HepG2 (cell line): ENCODE measurements at regions not wholly inside any gene's neighbourhood (a gene's known extent, or its start where the extent isn't known, plus 50 kb on each side); places are given as distances from the start of the nearest gene placed in this dataset.
A peak's percentile ranks its signal among the peaks of the same experiment; 100 is the strongest.

Experiments
- ATAC-seq: fragments of 200-7000 bp; cut with Tn5 transposase; 3 replicates; pipeline ENCODE4 v1.9.1; 2020; ENCODE audit warnings: mild to moderate bottlenecking, moderate library complexity
- BruUV-seq: library from RNA; stranded (reverse); fragments of 400-500 nt; replicated peaks from 2 replicates; lab custom pipeline; 2021; lab: Mats Ljungman, UMichigan
- CTCF ChIA-PET: fragments of 300-600 bp; formaldehyde crosslinking; extraction: SDS; loops from one replicate; lab custom pipeline; 2021; ENCODE audit warnings: low total read pairs, inconsistent platforms, low intra/inter-chr PET ratio; lab: Yijun Ruan, JAX
- POLR2A ChIA-PET: fragments of 350-600 bp; sonication (Branson Sonifier 250); formaldehyde crosslinking; loops from one replicate; lab custom pipeline; 2020; ENCODE audit warnings: antibody characterized with exemption, inconsistent platforms; lab: Yijun Ruan, JAX
- DNase-seq: peaks from one replicate; pipeline ENCODE4 v3.0.0-alpha.2; 2015; ENCODE audit warnings: low spot score
- FAIRE-seq: peaks from 3 replicates; lab custom pipeline; 2011; peaks lifted over from hg19 to GRCh38; lab: Jason Lieb, UNC
- H2AFZ ChIP-seq: one replicate; pipeline ENCODE4 v1.6.1; 2011; ENCODE audit warnings: low read length, inconsistent platforms
- H3K27ac ChIP-seq: fragments of 300-600 bp; 3 replicates; pipeline ENCODE4 v1.8.0; 2011; ENCODE audit warnings: mixed run types, mild to moderate bottlenecking, mixed read lengths, low read length, inconsistent platforms; ENCODE audit not compliant: insufficient read depth; ENCODE audit errors: extremely low read length
- H3K27me3 ChIP-seq, 2 experiments: fragments of 200-600 bp in 1 of 2; 2 replicates in 1 of 2; 3 replicates in 1 of 2; pipeline versions ENCODE4 v1.6.0 to v1.8.0; 2011; ENCODE audit warnings: low read length in 2 of 2, mild to moderate bottlenecking in 2 of 2, moderate library complexity in 2 of 2, inconsistent platforms in 1 of 2; ENCODE audit not compliant: insufficient read depth in 2 of 2, control insufficient read depth in 1 of 2
- H3K36me3 ChIP-seq, 2 experiments: fragments of 200-600 bp in 1 of 2; replicated peaks in 1 of 2; 2 replicates in 1 of 2; 3 replicates in 1 of 2; pipeline versions ENCODE4 v1.5.1 to v1.8.0; 2011; ENCODE audit warnings: low read length in 2 of 2, inconsistent platforms in 1 of 2; ENCODE audit not compliant: insufficient read depth in 2 of 2, control insufficient read depth in 1 of 2
- H3K4me1 ChIP-seq: 2 replicates; pipeline ENCODE4 v1.5.1; 2012; ENCODE audit warnings: low read length, inconsistent platforms; ENCODE audit not compliant: insufficient read depth
- H3K4me2 ChIP-seq: 2 replicates; pipeline ENCODE4 v1.6.0; 2011; ENCODE audit warnings: low read depth, low read length, inconsistent platforms
- H3K4me3 ChIP-seq, 3 experiments: fragments of 200-600 bp in 1 of 3; sonication (generic), shearing (Covaris generic) in 1 of 3; replicated peaks in 1 of 3; 2 replicates each; pipeline ENCODE4 v1.5.1; 2011 to 2016; ENCODE audit warnings: low read length in 3 of 3, inconsistent platforms in 2 of 3, low read depth in 2 of 3, mild to moderate bottlenecking in 2 of 3, control low read depth in 1 of 3, mixed read lengths in 1 of 3; ENCODE audit not compliant: insufficient read depth in 1 of 3
- H3K79me2 ChIP-seq: one replicate; pipeline ENCODE4 v1.6.1; 2011; ENCODE audit warnings: low read length, inconsistent platforms; ENCODE audit not compliant: insufficient read depth
- H3K9ac ChIP-seq: 2 replicates; pipeline ENCODE4 v1.6.0; 2011; ENCODE audit warnings: mild to moderate bottlenecking, low read depth, low read length, inconsistent platforms; ENCODE audit not compliant: insufficient read depth
- H3K9me3 ChIP-seq: 2 replicates; pipeline ENCODE4 v1.5.1; 2012; ENCODE audit warnings: mild to moderate bottlenecking, low read length
- H4K20me1 ChIP-seq: 2 replicates; pipeline ENCODE4 v1.6.0; 2011; ENCODE audit warnings: inconsistent platforms, mild to moderate bottlenecking, low read length, moderate library complexity; ENCODE audit not compliant: insufficient read depth
- ELF1 ChIP-seq: sonication (generic); formaldehyde crosslinking; IDR thresholded peaks from 2 replicates; pipeline ENCODE4 v1.4.0; 2020; ENCODE audit warnings: missing genetic modification reagents
- LCORL ChIP-seq, 2 experiments: fragments of 450-650 bp in 1 of 2; sonication (generic) in 1 of 2; formaldehyde crosslinking in 1 of 2; IDR thresholded peaks; 2 replicates each; pipeline versions ENCODE4 v1.5.0 to v1.6.1; 2017 to 2020; ENCODE audit warnings: antibody characterized with exemption in 1 of 2, missing genetic modification reagents in 1 of 2
- MEIS1 ChIP-seq: sonication (generic); formaldehyde crosslinking; IDR thresholded peaks from 2 replicates; pipeline ENCODE4 v1.9.0; 2021; ENCODE audit warnings: mild to moderate bottlenecking, missing genetic modification reagents, moderate library complexity, borderline replicate concordance
- MIXL1 ChIP-seq: IDR thresholded peaks from 2 replicates; pipeline ENCODE4 v1.6.1; 2016
- NFRKB ChIP-seq: fragments of 450-650 bp; IDR thresholded peaks from 2 replicates; pipeline ENCODE4 v1.6.1; 2017
- TAF15 ChIP-seq: fragments of 200-400 bp; formaldehyde crosslinking; IDR thresholded peaks from one replicate; pipeline ENCODE4 v1.6.1; 2018; ENCODE audit warnings: mild to moderate bottlenecking, low read depth, low read length; ENCODE audit not compliant: poor library complexity, severe bottlenecking
- ZNF496 ChIP-seq: sonication (generic); formaldehyde crosslinking; IDR thresholded peaks from 2 replicates; pipeline ENCODE4 v1.8.1; 2023; ENCODE audit warnings: mild to moderate bottlenecking, moderate library complexity, missing genetic modification reagents; ENCODE audit not compliant: insufficient replicate concordance
- in situ Hi-C: cut with HindIII; loops from 2 replicates; pipeline ENCODE4 v1.10.0; 2017; ENCODE audit warnings: low pct_unique_long_range_greater_than_20kb; ENCODE audit not compliant: extremely low pct_ligation_motif_present
- intact Hi-C: fragments of 100-400 bp; cut with micrococcal nuclease; formaldehyde crosslinking; loops from one replicate; pipeline ENCODE4 v1.10.0; 2022; ENCODE audit not compliant: unreplicated experiment
- TF ChIP-seq, protein P1 (sequence below): IDR thresholded peaks from 2 replicates; pipeline ENCODE4 v1.6.1; 2016; ENCODE audit warnings: low read depth
- TF ChIP-seq, protein P2 (sequence below): sonication (generic); formaldehyde crosslinking; IDR thresholded peaks from 2 replicates; pipeline ENCODE4 v1.5.1; 2020; ENCODE audit warnings: mild to moderate bottlenecking, missing genetic modification reagents, borderline replicate concordance

DNA sequence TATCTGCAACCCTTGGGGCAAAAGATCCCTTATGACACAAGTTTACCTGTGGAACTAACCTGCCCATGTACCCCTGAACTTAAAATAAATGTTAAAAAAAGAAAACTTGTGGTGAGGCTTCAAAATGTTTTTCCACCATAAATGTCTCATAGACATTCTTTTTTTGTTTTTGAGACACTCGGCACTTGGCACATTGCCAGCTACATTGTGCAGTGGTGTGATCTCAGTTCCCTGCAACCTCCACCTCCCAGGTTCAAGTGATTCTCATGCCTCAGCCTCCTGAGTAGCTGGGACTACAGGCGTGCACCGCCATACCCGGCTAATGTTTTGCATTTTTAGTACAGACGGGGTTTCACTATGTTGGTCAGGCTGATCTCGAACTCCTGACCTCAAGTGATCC is 528.9 kb upstream of the CXorf51A start (continued):
- TF ChIP-seq, protein P1, sequence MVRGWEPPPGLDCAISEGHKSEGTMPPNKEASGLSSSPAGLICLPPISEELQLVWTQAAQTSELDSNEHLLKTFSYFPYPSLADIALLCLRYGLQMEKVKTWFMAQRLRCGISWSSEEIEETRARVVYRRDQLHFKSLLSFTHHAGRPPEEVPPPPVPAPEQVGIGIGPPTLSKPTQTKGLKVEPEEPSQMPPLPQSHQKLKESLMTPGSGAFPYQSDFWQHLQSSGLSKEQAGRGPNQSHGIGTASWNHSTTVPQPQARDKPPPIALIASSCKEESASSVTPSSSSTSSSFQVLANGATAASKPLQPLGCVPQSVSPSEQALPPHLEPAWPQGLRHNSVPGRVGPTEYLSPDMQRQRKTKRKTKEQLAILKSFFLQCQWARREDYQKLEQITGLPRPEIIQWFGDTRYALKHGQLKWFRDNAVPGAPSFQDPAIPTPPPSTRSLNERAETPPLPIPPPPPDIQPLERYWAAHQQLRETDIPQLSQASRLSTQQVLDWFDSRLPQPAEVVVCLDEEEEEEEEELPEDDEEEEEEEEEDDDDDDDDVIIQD (CRISPR knock-in tag), result no peak
- TF ChIP-seq, protein P2, sequence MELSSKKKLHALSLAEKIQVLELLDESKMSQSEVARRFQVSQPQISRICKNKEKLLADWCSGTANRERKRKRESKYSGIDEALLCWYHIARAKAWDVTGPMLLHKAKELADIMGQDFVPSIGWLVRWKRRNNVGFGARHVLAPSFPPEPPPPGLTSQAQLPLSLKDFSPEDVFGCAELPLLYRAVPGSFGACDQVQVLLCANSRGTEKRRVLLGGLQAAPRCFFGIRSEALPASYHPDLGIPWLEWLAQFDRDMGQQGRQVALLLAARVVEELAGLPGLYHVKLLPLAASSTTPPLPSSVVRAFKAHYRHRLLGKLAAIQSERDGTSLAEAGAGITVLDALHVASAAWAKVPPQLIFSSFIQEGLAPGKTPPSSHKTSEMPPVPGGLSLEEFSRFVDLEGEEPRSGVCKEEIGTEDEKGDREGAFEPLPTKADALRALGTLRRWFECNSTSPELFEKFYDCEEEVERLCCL (CRISPR knock-in tag), result no peak
- TF ChIP-seq TAF15 (no peak), MIXL1 (no peak), ELF1 (CRISPR knock-in tag) (no peak), MEIS1 (no peak)
- TF ChIP-seq, all 625 proteins: peak for 0

DNA sequence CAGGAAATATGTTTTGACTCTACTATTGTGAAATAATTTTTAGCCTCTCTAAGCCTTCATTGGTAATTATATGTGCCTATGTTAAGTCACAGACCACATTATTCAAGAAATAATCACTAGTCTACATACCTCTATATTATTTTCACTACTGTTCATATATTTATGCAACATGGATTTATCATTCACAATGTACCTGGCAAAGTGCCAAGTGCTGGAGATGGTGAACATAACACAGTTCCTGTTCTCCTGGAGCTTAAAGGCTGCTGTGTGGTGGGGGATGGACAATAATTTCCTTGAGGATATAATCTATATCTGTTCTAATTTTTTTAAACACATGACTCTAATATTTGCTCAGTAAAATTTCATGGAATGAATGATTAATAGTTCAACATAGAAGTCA is 527.7 kb upstream of the CXorf51A start:
- DNase-seq (no peak), ATAC-seq (no peak), FAIRE-seq (no peak)
- Histone ChIP-seq H4K20me1 (no peaks in the 10 kb centered on the region), H2AFZ (no peak overlapping the region), H3K79me2 (no peaks in the 10 kb centered on the region), H3K9ac (no peak overlapping the region), H3K9me3 (no peaks in the 10 kb centered on the region; the same call in 1 of the 2 replicates), H3K4me2 (no peak overlapping the region), H3K27me3 (no peaks in the 10 kb centered on the region), H3K4me1 (no peaks in the 10 kb centered on the region), H3K4me3 (no peak overlapping the region), H3K36me3 (no peaks in the 10 kb centered on the region), H3K27ac (no peak overlapping the region)
- TF ChIP-seq LCORL (IDR thresholded peaks at IDR 0.05) (0 out of 2 replicates have a peak, but pooled peaks have one; percentile 51), LCORL (CRISPR knock-in tag; IDR thresholded peaks at IDR 0.05) (no peak), NFRKB (no peak), ZNF496 (no peak)
- in situ Hi-C loops (no loop called here), intact Hi-C loops (no loop called here)
- no TSS peak for BruUV-seq
- ChIA-PET CTCF (no interaction called here), POLR2A (no interaction called here)
